ENCODE measurements at regions not wholly inside any gene's neighbourhood (a gene's known extent, or its start where the extent isn't known, plus 50 kb on each side); places are given as distances from the start of the nearest gene placed in this dataset.

DNA sequence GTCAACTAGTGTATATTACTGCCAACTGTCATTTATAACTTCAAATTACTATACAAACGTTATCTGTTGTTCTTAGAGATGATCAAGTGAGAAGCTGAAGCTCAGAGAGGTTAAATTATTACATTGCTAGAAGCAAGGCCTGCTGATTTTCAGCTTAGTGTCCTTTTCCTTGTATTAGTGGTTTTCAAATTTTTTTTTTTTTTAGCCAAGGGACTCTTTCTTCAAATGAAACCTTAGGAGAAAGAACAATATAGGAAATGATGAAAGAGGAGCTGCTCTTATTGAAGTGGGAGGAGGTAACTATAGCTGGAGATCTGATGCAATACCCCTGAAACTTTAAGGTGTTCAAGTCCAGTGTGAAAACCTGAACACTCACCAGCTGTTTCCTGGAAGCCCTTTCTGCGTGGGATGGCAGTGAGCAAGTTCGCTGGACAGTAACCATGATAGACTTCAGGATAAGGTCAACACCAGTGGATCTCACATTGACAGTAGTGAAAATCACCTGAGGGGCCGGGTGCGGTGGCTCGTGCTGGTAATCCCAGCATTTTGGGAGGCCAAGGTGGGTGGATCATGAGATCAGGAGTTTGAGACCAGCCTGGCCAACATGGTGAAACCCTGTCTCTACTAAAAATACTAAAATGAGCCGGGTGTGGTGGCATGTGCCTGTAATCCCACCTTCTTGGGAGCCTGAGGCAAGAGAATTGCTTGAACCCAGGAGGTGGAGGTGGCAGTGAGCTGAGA is 376.2 kb downstream of the EDEM1 start (continued):
- TF ChIP-seq, protein P1, sequence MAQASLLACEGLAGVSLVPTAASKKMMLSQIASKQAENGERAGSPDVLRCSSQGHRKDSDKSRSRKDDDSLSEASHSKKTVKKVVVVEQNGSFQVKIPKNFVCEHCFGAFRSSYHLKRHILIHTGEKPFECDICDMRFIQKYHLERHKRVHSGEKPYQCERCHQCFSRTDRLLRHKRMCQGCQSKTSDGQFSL (CRISPR knock-in tag; IDR thresholded peaks at IDR 0.05) = no peak
- TF ChIP-seq, protein P1 (tag; IDR thresholded peaks at IDR 0.05) = peak in 1 of 2 experiments; percentile 77; a peak in 1 of 4 replicates
- TF ChIP-seq EP300 (IDR thresholded peaks at IDR 0.05; ENCODE audit: low read length) (peak; percentile 97), TRIM28 (IDR thresholded peaks at IDR 0.05) (no peak; the same call in 1 of the 2 replicates), FIP1L1 (IDR thresholded peaks at IDR 0.05; ENCODE audit: low read depth, low read length, poor library complexity, severe bottlenecking) (no peak), ZNF174 (CRISPR knock-in tag; IDR thresholded peaks at IDR 0.05) (no peak), MCM7 (IDR thresholded peaks at IDR 0.05) (no peak), GTF2F1 (IDR thresholded peaks at IDR 0.05; ENCODE audit: low read depth, low read length) (no peak), FOXJ2 (tag; IDR thresholded peaks at IDR 0.05) (peak; percentile 83), STAT5B (CRISPR knock-in tag; IDR thresholded peaks at IDR 0.05) (no peak), MTA2 (IDR thresholded peaks at IDR 0.05; ENCODE audit: low read depth) (no peak; the same call in 1 of the 2 replicates), HCFC1 (IDR thresholded peaks at IDR 0.05; ENCODE audit: low read depth, low read length) (no peak), ZNF217 (CRISPR knock-in tag; IDR thresholded peaks at IDR 0.05) (no peak), COPS2 (conservative IDR thresholded peaks at IDR 0.05) (no peak), ZNF431 (CRISPR knock-in tag; IDR thresholded peaks at IDR 0.05) (no peak), KDM1A (IDR thresholded peaks at IDR 0.05) (no peak), XRCC5 (IDR thresholded peaks at IDR 0.05; ENCODE audit: low read depth, low read length) (no peak), DPF2 (IDR thresholded peaks at IDR 0.05) (peak; percentile 80)
- TF ChIP-seq, protein P2, sequence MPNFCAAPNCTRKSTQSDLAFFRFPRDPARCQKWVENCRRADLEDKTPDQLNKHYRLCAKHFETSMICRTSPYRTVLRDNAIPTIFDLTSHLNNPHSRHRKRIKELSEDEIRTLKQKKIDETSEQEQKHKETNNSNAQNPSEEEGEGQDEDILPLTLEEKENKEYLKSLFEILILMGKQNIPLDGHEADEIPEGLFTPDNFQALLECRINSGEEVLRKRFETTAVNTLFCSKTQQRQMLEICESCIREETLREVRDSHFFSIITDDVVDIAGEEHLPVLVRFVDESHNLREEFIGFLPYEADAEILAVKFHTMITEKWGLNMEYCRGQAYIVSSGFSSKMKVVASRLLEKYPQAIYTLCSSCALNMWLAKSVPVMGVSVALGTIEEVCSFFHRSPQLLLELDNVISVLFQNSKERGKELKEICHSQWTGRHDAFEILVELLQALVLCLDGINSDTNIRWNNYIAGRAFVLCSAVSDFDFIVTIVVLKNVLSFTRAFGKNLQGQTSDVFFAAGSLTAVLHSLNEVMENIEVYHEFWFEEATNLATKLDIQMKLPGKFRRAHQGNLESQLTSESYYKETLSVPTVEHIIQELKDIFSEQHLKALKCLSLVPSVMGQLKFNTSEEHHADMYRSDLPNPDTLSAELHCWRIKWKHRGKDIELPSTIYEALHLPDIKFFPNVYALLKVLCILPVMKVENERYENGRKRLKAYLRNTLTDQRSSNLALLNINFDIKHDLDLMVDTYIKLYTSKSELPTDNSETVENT (CRISPR knock-in tag; IDR thresholded peaks at IDR 0.05) = no peak
- TF ChIP-seq, protein P3, sequence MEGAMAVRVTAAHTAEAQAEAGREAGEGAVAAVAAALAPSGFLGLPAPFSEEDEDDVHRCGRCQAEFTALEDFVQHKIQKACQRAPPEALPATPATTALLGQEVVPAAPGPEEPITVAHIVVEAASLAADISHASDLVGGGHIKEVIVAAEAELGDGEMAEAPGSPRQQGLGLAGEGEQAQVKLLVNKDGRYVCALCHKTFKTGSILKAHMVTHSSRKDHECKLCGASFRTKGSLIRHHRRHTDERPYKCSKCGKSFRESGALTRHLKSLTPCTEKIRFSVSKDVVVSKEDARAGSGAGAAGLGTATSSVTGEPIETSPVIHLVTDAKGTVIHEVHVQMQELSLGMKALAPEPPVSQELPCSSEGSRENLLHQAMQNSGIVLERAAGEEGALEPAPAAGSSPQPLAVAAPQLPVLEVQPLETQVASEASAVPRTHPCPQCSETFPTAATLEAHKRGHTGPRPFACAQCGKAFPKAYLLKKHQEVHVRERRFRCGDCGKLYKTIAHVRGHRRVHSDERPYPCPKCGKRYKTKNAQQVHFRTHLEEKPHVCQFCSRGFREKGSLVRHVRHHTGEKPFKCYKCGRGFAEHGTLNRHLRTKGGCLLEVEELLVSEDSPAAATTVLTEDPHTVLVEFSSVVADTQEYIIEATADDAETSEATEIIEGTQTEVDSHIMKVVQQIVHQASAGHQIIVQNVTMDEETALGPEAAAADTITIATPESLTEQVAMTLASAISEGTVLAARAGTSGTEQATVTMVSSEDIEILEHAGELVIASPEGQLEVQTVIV (CRISPR knock-in tag; IDR thresholded peaks at IDR 0.05; ENCODE audit: borderline replicate concordance) = no peak
- TF ChIP-seq, protein P4, sequence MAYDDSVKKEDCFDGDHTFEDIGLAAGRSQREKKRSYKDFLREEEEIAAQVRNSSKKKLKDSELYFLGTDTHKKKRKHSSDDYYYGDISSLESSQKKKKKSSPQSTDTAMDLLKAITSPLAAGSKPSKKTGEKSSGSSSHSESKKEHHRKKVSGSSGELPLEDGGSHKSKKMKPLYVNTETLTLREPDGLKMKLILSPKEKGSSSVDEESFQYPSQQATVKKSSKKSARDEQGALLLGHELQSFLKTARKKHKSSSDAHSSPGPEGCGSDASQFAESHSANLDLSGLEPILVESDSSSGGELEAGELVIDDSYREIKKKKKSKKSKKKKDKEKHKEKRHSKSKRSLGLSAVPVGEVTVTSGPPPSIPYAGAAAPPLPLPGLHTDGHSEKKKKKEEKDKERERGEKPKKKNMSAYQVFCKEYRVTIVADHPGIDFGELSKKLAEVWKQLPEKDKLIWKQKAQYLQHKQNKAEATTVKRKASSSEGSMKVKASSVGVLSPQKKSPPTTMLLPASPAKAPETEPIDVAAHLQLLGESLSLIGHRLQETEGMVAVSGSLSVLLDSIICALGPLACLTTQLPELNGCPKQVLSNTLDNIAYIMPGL (CRISPR knock-in tag; IDR thresholded peaks at IDR 0.05) = no peak
- TF ChIP-seq, protein P5, sequence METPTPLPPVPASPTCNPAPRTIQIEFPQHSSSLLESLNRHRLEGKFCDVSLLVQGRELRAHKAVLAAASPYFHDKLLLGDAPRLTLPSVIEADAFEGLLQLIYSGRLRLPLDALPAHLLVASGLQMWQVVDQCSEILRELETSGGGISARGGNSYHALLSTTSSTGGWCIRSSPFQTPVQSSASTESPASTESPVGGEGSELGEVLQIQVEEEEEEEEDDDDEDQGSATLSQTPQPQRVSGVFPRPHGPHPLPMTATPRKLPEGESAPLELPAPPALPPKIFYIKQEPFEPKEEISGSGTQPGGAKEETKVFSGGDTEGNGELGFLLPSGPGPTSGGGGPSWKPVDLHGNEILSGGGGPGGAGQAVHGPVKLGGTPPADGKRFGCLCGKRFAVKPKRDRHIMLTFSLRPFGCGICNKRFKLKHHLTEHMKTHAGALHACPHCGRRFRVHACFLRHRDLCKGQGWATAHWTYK (CRISPR knock-in tag; IDR thresholded peaks at IDR 0.05) = no peak
